Suprapubic skin (tissue), 4 donors: ENCODE measurements at regions not wholly inside any gene's neighbourhood (a gene's known extent, or its start where the extent isn't known, plus 50 kb on each side); places are given as distances from the start of the nearest gene placed in this dataset.

Experiments used
- POLR2A ChIP-seq, 2 donors: fragments of 450-650 bp; IDR thresholded peaks; one replicate each; pipeline ENCODE4 v1.6.1; 2017; ENCODE audit warnings: antibody characterized with exemption in 2 of 2, mild to moderate bottlenecking in 2 of 2, moderate library complexity in 2 of 2
- POLR2AphosphoS5 ChIP-seq, 3 donors: sonication (generic); formaldehyde crosslinking; IDR thresholded peaks; one replicate each; pipeline ENCODE4 v1.6.1; 2017; ENCODE audit warnings: antibody characterized with exemption in 3 of 3
- TF ChIP-seq, protein P1 (sequence below), 2 donors: fragments of 200-600 bp in 1 of 2; fragments of 450-650 bp in 1 of 2; sonication (generic) in 1 of 2; IDR thresholded peaks; one replicate each; pipeline ENCODE4 v1.5.1; 2016 to 2019; ENCODE audit warnings: antibody characterized with exemption in 2 of 2, mild to moderate bottlenecking in 1 of 2, moderate library complexity in 1 of 2

GRCh38 chr20:57907131-57908000 lies 197.6 kb upstream of the PMEPA1 start:
- TF ChIP-seq, protein P1, sequence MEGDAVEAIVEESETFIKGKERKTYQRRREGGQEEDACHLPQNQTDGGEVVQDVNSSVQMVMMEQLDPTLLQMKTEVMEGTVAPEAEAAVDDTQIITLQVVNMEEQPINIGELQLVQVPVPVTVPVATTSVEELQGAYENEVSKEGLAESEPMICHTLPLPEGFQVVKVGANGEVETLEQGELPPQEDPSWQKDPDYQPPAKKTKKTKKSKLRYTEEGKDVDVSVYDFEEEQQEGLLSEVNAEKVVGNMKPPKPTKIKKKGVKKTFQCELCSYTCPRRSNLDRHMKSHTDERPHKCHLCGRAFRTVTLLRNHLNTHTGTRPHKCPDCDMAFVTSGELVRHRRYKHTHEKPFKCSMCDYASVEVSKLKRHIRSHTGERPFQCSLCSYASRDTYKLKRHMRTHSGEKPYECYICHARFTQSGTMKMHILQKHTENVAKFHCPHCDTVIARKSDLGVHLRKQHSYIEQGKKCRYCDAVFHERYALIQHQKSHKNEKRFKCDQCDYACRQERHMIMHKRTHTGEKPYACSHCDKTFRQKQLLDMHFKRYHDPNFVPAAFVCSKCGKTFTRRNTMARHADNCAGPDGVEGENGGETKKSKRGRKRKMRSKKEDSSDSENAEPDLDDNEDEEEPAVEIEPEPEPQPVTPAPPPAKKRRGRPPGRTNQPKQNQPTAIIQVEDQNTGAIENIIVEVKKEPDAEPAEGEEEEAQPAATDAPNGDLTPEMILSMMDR (IDR thresholded peaks at IDR 0.05) = no peak
- TF ChIP-seq POLR2A (IDR thresholded peaks at IDR 0.05) (no peak), POLR2AphosphoS5 (IDR thresholded peaks at IDR 0.05) (no peak)
